NCI-H1092 (cell line): ENCODE measurements at regions not wholly inside any gene's neighbourhood (a gene's known extent, or its start where the extent isn't known, plus 50 kb on each side); places are given as distances from the start of the nearest gene placed in this dataset.

Source experiments
- DNase-seq: peaks from one replicate; lab custom pipeline; 2025; lab: John Stamatoyannopoulos, UW

GRCh38 chr5:4831325-4831724 lies 308.8 kb upstream of the ADAMTS16 start:
- no peak for DNase-seq

- no peak for DNase-seq
These were observed 307.7 kb upstream of the ADAMTS16 start for GRCh38 chr5:4832471-4832870.

GRCh38 chr5:4833104-4833738 lies 306.9 kb upstream of the ADAMTS16 start:
- no peak for DNase-seq

GRCh38 chr5:4837489-4838058 lies 302.6 kb upstream of the ADAMTS16 start:
- DNase-seq = no peak

- no peak for DNase-seq
These were observed 294.9 kb upstream of the ADAMTS16 start for GRCh38 chr5:4845221-4845620.

GRCh38 chr5:4847766-4848165 lies 292.4 kb upstream of the ADAMTS16 start:
- DNase-seq = no peak

GRCh38 chr5:4855036-4855435 lies 285.1 kb upstream of the ADAMTS16 start:
- no peak for DNase-seq

GRCh38 chr5:4855880-4856279 lies 284.2 kb upstream of the ADAMTS16 start:
- no peak for DNase-seq

GRCh38 chr5:4857761-4858160 lies 282.4 kb upstream of the ADAMTS16 start:
- no peak for DNase-seq

GRCh38 chr5:4859500-4860235 lies 280.5 kb upstream of the ADAMTS16 start:
- DNase-seq = no peak

GRCh38 chr5:4860631-4861030 lies 279.5 kb upstream of the ADAMTS16 start:
- DNase-seq = no peak

- no peak for DNase-seq
These were observed 277.6 kb upstream of the ADAMTS16 start for GRCh38 chr5:4862500-4862899.

- DNase-seq = no peak
These were observed 273.9 kb upstream of the ADAMTS16 start for GRCh38 chr5:4866131-4866659.

GRCh38 chr5:4866817-4867216 lies 273.3 kb upstream of the ADAMTS16 start:
- no peak for DNase-seq

GRCh38 chr5:4868140-4868735 lies 271.9 kb upstream of the ADAMTS16 start:
- DNase-seq = peak; percentile 29

GRCh38 chr5:4873652-4874051 lies 266.5 kb upstream of the ADAMTS16 start:
- no peak for DNase-seq

GRCh38 chr5:4874097-4874496 lies 266.0 kb upstream of the ADAMTS16 start:
- no peak for DNase-seq

GRCh38 chr5:4875942-4876341 lies 264.2 kb upstream of the ADAMTS16 start:
- DNase-seq = no peak

GRCh38 chr5:4876804-4877203 lies 263.3 kb upstream of the ADAMTS16 start:
- no peak for DNase-seq

GRCh38 chr5:4877579-4877978 lies 262.6 kb upstream of the ADAMTS16 start:
- DNase-seq = no peak

- DNase-seq = no peak
These were observed 261.1 kb upstream of the ADAMTS16 start for GRCh38 chr5:4879075-4879474.

GRCh38 chr5:4879693-4880303 lies 260.3 kb upstream of the ADAMTS16 start:
- peak; percentile 29 for DNase-seq
